GM20000 (cell line): ENCODE measurements at regions not wholly inside any gene's neighbourhood (a gene's known extent, or its start where the extent isn't known, plus 50 kb on each side); places are given as distances from the start of the nearest gene placed in this dataset.

Experiments
- DNase-seq: peaks from one replicate; pipeline ENCODE4 v3.0.0; 2012; ENCODE audit warnings: low spot score
- TF ChIP-seq, protein P1 (sequence below): IDR thresholded peaks from 2 replicates; pipeline ENCODE4 v1.5.1; 2012; ENCODE audit warnings: mild to moderate bottlenecking, control low read depth; ENCODE audit errors: extremely low read depth, missing control alignments

DNA sequence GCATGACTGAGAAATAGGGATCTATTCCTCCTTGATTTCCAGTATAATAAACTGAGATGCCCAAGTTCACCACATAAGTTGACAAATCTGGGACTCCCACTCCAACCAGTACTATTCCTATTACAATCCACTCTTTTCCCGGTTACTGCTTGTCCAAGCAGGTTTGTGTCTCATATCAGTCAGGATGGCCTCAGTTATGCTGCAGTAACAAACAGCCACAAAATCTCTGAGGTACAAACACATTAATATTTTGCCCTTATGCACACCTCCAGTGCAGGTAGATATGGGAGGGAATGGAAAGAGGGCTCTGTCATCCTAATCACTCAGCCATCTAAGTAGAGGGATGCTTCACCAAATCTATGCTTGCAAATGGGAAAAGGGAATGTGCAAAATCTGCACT, 207.8 kb downstream of the RAB28 start:
- DNase-seq = no peak
- TF ChIP-seq, protein P1, sequence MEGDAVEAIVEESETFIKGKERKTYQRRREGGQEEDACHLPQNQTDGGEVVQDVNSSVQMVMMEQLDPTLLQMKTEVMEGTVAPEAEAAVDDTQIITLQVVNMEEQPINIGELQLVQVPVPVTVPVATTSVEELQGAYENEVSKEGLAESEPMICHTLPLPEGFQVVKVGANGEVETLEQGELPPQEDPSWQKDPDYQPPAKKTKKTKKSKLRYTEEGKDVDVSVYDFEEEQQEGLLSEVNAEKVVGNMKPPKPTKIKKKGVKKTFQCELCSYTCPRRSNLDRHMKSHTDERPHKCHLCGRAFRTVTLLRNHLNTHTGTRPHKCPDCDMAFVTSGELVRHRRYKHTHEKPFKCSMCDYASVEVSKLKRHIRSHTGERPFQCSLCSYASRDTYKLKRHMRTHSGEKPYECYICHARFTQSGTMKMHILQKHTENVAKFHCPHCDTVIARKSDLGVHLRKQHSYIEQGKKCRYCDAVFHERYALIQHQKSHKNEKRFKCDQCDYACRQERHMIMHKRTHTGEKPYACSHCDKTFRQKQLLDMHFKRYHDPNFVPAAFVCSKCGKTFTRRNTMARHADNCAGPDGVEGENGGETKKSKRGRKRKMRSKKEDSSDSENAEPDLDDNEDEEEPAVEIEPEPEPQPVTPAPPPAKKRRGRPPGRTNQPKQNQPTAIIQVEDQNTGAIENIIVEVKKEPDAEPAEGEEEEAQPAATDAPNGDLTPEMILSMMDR = no peak

DNA sequence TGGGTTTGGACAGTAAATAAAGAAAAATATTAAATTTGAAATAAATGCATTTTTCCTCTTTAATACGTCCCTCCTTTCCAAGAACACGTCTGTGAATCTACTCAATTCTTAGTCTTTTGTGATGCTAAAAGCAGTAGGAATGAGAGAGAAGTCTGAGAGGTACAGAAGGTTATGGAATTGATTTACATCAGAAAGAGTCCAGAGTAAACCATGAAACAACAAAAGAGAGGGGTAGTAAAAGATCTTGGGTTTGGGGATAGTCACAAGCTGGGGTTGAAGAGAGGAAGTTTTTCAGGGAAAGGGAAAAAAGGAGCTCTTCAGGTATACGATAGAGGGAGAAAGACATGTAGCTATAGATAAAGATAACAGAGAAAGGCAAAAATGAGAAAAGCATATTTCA, 215.4 kb downstream of the RAB28 start:
- TF ChIP-seq, protein P1 = no peak
- DNase-seq = no peak

DNA sequence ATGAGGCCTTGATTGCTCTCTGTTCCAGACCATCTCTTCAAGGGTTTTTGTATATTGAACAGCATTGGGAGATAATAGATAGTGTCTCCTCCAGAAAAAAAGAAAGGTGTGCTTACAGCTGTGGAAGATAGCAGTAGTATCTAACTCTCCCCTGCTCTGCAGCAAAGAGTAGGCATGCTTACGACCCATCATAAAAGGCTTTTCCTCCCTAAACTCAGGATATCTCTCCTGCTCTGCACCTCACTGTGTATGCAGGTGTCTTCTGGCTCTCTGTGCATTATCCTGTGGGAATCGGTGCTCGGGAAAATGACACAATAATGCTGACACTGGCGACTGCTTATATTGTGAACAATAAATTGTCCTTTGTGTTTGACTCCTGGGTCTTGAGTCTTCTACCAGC, 216.0 kb downstream of the RAB28 start:
- DNase-seq = no peak
- TF ChIP-seq, protein P1 = no peak

DNA sequence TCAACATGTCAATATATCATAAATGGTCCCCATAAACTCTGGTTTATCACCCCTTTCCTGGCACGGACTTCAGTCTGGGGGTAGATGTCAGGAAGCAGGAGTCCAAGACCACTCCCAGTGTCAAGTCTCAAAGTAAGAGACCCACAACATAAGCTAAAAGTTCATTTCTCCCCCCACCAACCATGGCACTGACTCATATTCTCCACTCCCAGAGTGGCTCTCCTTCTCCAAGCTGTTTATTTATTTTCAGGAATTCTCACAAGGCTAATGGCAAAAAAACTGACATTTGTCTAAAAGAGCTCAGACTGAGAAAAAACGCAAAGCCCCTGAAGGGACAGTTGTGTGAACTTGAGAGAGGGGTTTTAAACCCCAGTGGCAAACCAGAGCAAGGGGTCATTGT, 217.0 kb downstream of the RAB28 start:
- TF ChIP-seq, protein P1 = no peak
- DNase-seq = no peak

GRCh38 chr4:13266687-13267086, 217.5 kb downstream of the RAB28 start:
- TF ChIP-seq, protein P1 = no peak
- DNase-seq = no peak

DNA sequence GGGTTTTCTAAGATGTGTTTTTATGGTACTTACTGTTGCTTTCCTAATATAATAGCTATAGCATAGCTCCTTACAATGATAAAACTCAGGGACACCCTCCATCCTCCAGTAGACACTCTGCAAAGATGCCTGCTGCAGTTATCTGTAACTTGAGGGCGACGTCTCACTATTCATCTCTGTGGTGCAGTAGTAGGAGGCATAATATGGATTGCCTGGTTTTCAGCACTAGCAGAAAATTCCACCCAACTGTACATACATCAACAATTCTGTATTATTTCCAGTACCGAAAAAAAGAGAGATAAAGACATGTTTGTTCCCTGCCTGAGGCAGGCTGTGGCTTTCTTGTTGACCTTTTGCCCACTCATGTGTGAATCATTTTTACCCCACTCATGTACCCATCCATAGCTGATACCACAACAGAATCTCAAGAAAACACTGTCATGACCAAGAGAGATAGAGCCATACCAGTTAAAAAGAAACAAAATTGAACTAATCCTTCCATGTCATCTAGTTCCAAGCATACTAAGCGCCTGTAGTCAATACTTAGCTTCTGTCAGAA, 220.1 kb downstream of the RAB28 start:
- no peak for DNase-seq
- TF ChIP-seq, protein P1 = no peak

DNA sequence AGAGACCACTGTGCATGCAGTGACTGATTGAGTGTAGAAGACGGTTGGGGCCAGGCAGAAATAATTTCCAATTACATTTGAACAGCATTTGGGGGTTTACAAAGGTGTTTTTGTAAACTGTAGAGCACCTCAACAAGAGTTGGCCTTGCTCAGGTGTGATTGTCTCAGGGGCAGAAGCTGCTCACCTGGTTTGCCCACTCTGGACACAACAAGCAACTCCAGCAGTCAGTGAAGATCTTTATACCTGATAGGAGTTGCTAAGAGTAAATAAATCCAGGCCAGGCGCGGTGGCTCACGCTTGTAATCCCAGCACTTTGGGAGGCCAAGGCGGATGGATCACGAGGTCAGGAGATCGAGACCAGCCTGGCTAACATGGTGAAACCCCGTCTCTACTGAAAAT, 221.3 kb downstream of the RAB28 start:
- no peak for DNase-seq
- TF ChIP-seq, protein P1 = no peak
